H1 (cell line): ENCODE measurements at regions not wholly inside any gene's neighbourhood (a gene's known extent, or its start where the extent isn't known, plus 50 kb on each side); places are given as distances from the start of the nearest gene placed in this dataset.

Experiments
- ATF2 ChIP-seq: IDR thresholded peaks from 2 replicates; pipeline ENCODE4 v1.6.1; 2012; ENCODE audit warnings: low read length, inconsistent platforms
- CREB1 ChIP-seq: IDR thresholded peaks from 2 replicates; pipeline ENCODE4 v1.6.1; 2012; ENCODE audit warnings: inconsistent platforms
- HDAC6 ChIP-seq: IDR thresholded peaks from one replicate; pipeline ENCODE4 v1.7.1; 2012; ENCODE audit warnings: low read depth, mild to moderate bottlenecking, inconsistent platforms, low read length, moderate library complexity
- SP1 ChIP-seq: IDR thresholded peaks from 2 replicates; pipeline ENCODE4 v1.6.1; 2011; ENCODE audit warnings: low read depth, low read length
- TAF7 ChIP-seq: optimal IDR thresholded peaks from 2 replicates; pipeline ENCODE3; 2011; ENCODE audit warnings: low read depth, mild to moderate bottlenecking, inconsistent platforms, low read length, moderate library complexity, borderline replicate concordance

- TF ChIP-seq ATF2: no peak
- no peak for TF ChIP-seq SP1
- TF ChIP-seq HDAC6: no peak
- TF ChIP-seq TAF7: no peak
- TF ChIP-seq CREB1: no peak
These were observed 186.3 kb upstream of the TENM3 start for GRCh38 chr4:182056866-182057265.
